GM23248 (cell line): ENCODE measurements at regions not wholly inside any gene's neighbourhood (a gene's known extent, or its start where the extent isn't known, plus 50 kb on each side); places are given as distances from the start of the nearest gene placed in this dataset.

ENCODE experiments used
- DNase-seq: peaks from one replicate; pipeline ENCODE4 v3.0.0-alpha.2; 2015
- H2AFZ ChIP-seq: fragments of 200-600 bp; sonication (generic); 2 replicates; pipeline ENCODE4 v1.6.1; 2016; ENCODE audit warnings: antibody characterized with exemption
- H3F3A ChIP-seq: fragments of 200-600 bp; sonication (generic); 2 replicates; pipeline ENCODE4 v1.6.1; 2016; ENCODE audit warnings: mild to moderate bottlenecking, antibody characterized with exemption, mixed run types; ENCODE audit not compliant: insufficient read depth
- H3K27ac ChIP-seq: fragments of 200-600 bp; sonication (generic); 2 replicates; pipeline ENCODE4 v1.5.1; 2016; ENCODE audit warnings: mild to moderate bottlenecking
- H3K27me3 ChIP-seq: fragments of 200-600 bp; sonication (generic); replicated peaks from 2 replicates; pipeline ENCODE4 v1.6.1; 2016; ENCODE audit warnings: mild to moderate bottlenecking; ENCODE audit not compliant: insufficient read depth
- H3K36me3 ChIP-seq: fragments of 200-600 bp; sonication (generic); 2 replicates; pipeline ENCODE4 v1.6.1; 2016; ENCODE audit warnings: low read depth, mild to moderate bottlenecking
- H3K4me1 ChIP-seq: fragments of 200-600 bp; sonication (generic); 2 replicates; pipeline ENCODE4 v1.6.1; 2016; ENCODE audit warnings: mild to moderate bottlenecking; ENCODE audit not compliant: insufficient read depth
- H3K4me2 ChIP-seq: fragments of 200-600 bp; sonication (generic); one replicate; pipeline ENCODE4 v1.6.1; 2016; ENCODE audit warnings: mild to moderate bottlenecking; ENCODE audit not compliant: unreplicated experiment
- H3K4me3 ChIP-seq: fragments of 200-600 bp; sonication (generic); 2 replicates; pipeline ENCODE4 v1.5.1; 2016; ENCODE audit warnings: mild to moderate bottlenecking
- H3K79me2 ChIP-seq: fragments of 200-600 bp; sonication (generic); 2 replicates; pipeline ENCODE4 v1.6.1; 2016; ENCODE audit warnings: mild to moderate bottlenecking; ENCODE audit not compliant: insufficient read depth
- H3K9ac ChIP-seq: fragments of 200-600 bp; sonication (generic); 2 replicates; pipeline ENCODE4 v1.6.1; 2016; ENCODE audit warnings: mild to moderate bottlenecking
- H3K9me2 ChIP-seq: fragments of 200-600 bp; sonication (generic); 2 replicates; pipeline ENCODE4 v1.6.1; 2016; ENCODE audit warnings: mixed run types, mild to moderate bottlenecking, moderate library complexity; ENCODE audit not compliant: insufficient read depth
- H3K9me3 ChIP-seq: fragments of 200-600 bp; sonication (generic); one replicate; pipeline ENCODE4 v1.6.1; 2017; ENCODE audit warnings: low read depth
- H4K20me1 ChIP-seq: fragments of 200-600 bp; sonication (generic); 2 replicates; pipeline ENCODE4 v1.6.0; 2016; ENCODE audit not compliant: insufficient read depth
- EZH2 ChIP-seq: fragments of 200-600 bp; sonication (generic); IDR thresholded peaks from 2 replicates; pipeline ENCODE4 v1.6.1; 2018; ENCODE audit warnings: antibody characterized with exemption, mild to moderate bottlenecking; ENCODE audit not compliant: insufficient read depth, poor library complexity, severe bottlenecking
- EZH2phosphoT487 ChIP-seq: fragments of 200-600 bp; sonication (generic); IDR thresholded peaks from 2 replicates; pipeline ENCODE4 v1.6.1; 2018; ENCODE audit warnings: antibody characterized with exemption, moderate library complexity, mild to moderate bottlenecking, low read depth; ENCODE audit not compliant: insufficient read depth
- WGBS, 2 experiments: methylation state at CpG; one replicate each; pipeline ENCODE4 v1.1.6; 2015 to 2017; ENCODE audit warnings: low lambda C conversion rate in 2 of 2, low coverage in 1 of 2; ENCODE audit errors: missing lambda C conversion rate in 2 of 2; 5-methylcytosine and 5-hydroxymethylcytosine counted together
- in situ Hi-C: fragments of 300-500 bp; cut with MboI; formaldehyde crosslinking; loops from 2 replicates; pipeline ENCODE4 v1.15.0; 2020

GRCh38 chr2:204367466-204367865, 177.8 kb upstream of the PARD3B start:
- Histone ChIP-seq H3K9ac (no peak overlapping the region), H3K27ac (no peak overlapping the region), H4K20me1 (no peaks in the 10 kb centered on the region), H3F3A (no peaks in the 10 kb centered on the region), H3K9me3 (no peaks in the 10 kb centered on the region), H2AFZ (no peak overlapping the region), H3K4me1 (no peaks in the 10 kb centered on the region), H3K4me2 (no peak overlapping the region), H3K36me3 (no peaks in the 10 kb centered on the region), H3K4me3 (no peak overlapping the region), H3K79me2 (no peaks in the 10 kb centered on the region), H3K27me3 (no peaks in the 10 kb centered on the region), H3K9me2 (no peaks in the 10 kb centered on the region)
- in situ Hi-C loops, result no loop called here
- TF ChIP-seq EZH2, result no peak
- no peak for TF ChIP-seq EZH2phosphoT487
- WGBS, 2 experiments, result 56 to 57% methylated on average over 5 of the region's 5 CpGs
- no peak for DNase-seq

GRCh38 chr2:204370172-204370718, 175.0 kb upstream of the PARD3B start:
- H3K4me3 ChIP-seq, result no peak overlapping the region
- H3K79me2 ChIP-seq, result no peaks in the 10 kb centered on the region
- H2AFZ ChIP-seq, result no peak overlapping the region
- WGBS, 2 experiments, result 79 to 83% methylated on average over 4 of the region's 4 CpGs
- H3F3A ChIP-seq, result no peaks in the 10 kb centered on the region
- H3K27me3 ChIP-seq, result no peaks in the 10 kb centered on the region
- DNase-seq, result no peak
- no peak overlapping the region for H3K9ac ChIP-seq
- H3K9me3 ChIP-seq, result no peaks in the 10 kb centered on the region
- no peaks in the 10 kb centered on the region for H3K4me1 ChIP-seq
- no peak overlapping the region for H3K4me2 ChIP-seq
- no peaks in the 10 kb centered on the region for H3K9me2 ChIP-seq
- in situ Hi-C loops, result no loop called here
- no peaks in the 10 kb centered on the region for H4K20me1 ChIP-seq
- no peak for TF ChIP-seq EZH2
- TF ChIP-seq EZH2phosphoT487, result no peak
- H3K27ac ChIP-seq, result no peak overlapping the region
- no peaks in the 10 kb centered on the region for H3K36me3 ChIP-seq

- no peak overlapping the region for H3K9ac ChIP-seq
Measured at GRCh38 chr2:204373942-204374341, 171.3 kb upstream of the PARD3B start.

GRCh38 chr2:204380141-204380881, 165.0 kb upstream of the PARD3B start:
- Histone ChIP-seq H3F3A (no peaks in the 10 kb centered on the region), H3K9me3 (no peaks in the 10 kb centered on the region), H3K27me3 (no peaks in the 10 kb centered on the region), H3K27ac (no peak overlapping the region), H3K4me2 (no peak overlapping the region), H3K4me1 (no peaks in the 10 kb centered on the region), H4K20me1 (no peaks in the 10 kb centered on the region), H3K9me2 (no peaks in the 10 kb centered on the region), H3K4me3 (no peak overlapping the region), H3K36me3 (no peaks in the 10 kb centered on the region), H3K79me2 (no peaks in the 10 kb centered on the region), H3K9ac (no peak overlapping the region), H2AFZ (no peak overlapping the region)
- in situ Hi-C loops, result no loop called here
- no peak for DNase-seq
- TF ChIP-seq EZH2phosphoT487, result no peak
- no peak for TF ChIP-seq EZH2
- 52 to 53% methylated on average over 5 of the region's 5 CpGs for WGBS, 2 experiments

More at GRCh38 chr2:204373942-204374341, 171.3 kb upstream of the PARD3B start:
- Histone ChIP-seq H3K4me1 (no peaks in the 10 kb centered on the region), H4K20me1 (no peaks in the 10 kb centered on the region), H3K9me3 (no peaks in the 10 kb centered on the region), H3K4me3 (no peak overlapping the region), H3K27me3 (no peaks in the 10 kb centered on the region), H3K36me3 (no peaks in the 10 kb centered on the region), H2AFZ (no peak overlapping the region), H3F3A (no peaks in the 10 kb centered on the region), H3K27ac (no peak overlapping the region), H3K9me2 (no peaks in the 10 kb centered on the region), H3K79me2 (no peaks in the 10 kb centered on the region), H3K4me2 (no peak overlapping the region)
- no peak for DNase-seq
- in situ Hi-C loops, result no loop called here
- TF ChIP-seq EZH2phosphoT487 (no peak), EZH2 (no peak)
